Right lobe of liver (tissue), 4 donors: ENCODE measurements at regions not wholly inside any gene's neighbourhood (a gene's known extent, or its start where the extent isn't known, plus 50 kb on each side); places are given as distances from the start of the nearest gene placed in this dataset.

Experiments used
- CTCF ChIP-seq, 4 donors: fragments of 200-600 bp in 3 of 4; fragments of 450-650 bp in 1 of 4; IDR thresholded peaks; one replicate each; pipeline versions ENCODE4 v1.5.1 to v1.8.0; 2016 to 2022; ENCODE audit warnings: antibody characterized with exemption in 4 of 4, mild to moderate bottlenecking in 2 of 4
- POLR2A ChIP-seq: fragments of 450-650 bp; IDR thresholded peaks from one replicate; pipeline ENCODE4 v1.6.1; 2017; ENCODE audit warnings: antibody characterized with exemption, mild to moderate bottlenecking
- donor health status: DM: no; HTN: no; CAD: no.
- donor health status: DM: no; HTN: no; CAD: no.
- donor health status: DM: no; HTN: yes; CAD: no.

GRCh38 chr6:25094726-25095125 lies 159.0 kb upstream of the RIPOR2 start:
- TF ChIP-seq CTCF (IDR thresholded peaks at IDR 0.05) (no peak), POLR2A (no peak)
